H1 (cell line): ENCODE measurements at regions not wholly inside any gene's neighbourhood (a gene's known extent, or its start where the extent isn't known, plus 50 kb on each side); places are given as distances from the start of the nearest gene placed in this dataset.

Experiments used
- CTCF ChIA-PET: fragments of 300-600 bp; sonication (Branson Sonifier 250); formaldehyde crosslinking; loops from one replicate; lab custom pipeline; 2021; ENCODE audit not compliant: partially characterized antibody; lab: Charles Lee
- POLR2A ChIA-PET: fragments of 300-600 bp; sonication (Branson Sonifier 250); formaldehyde crosslinking; loops from one replicate; lab custom pipeline; 2021; ENCODE audit warnings: inconsistent platforms; ENCODE audit not compliant: partially characterized antibody; lab: Charles Lee
- DNase-seq, 2 experiments: peaks; one replicate each; pipeline versions ENCODE4 v3.0.0 to v3.0.0-alpha.2; 2010 to 2022; ENCODE audit warnings: low spot score in 2 of 2, low read depth in 1 of 2, mixed read lengths in 1 of 2
- FAIRE-seq: peaks from 2 replicates; lab custom pipeline; 2011; peaks lifted over from hg19 to GRCh38; lab: Jason Lieb, UNC
- H2AFZ ChIP-seq: 2 replicates; pipeline ENCODE4 v1.8.1; 2012; ENCODE audit warnings: low read length, inconsistent platforms
- H2AK5ac ChIP-seq: 2 replicates; pipeline ENCODE4 v1.6.1; 2013; ENCODE audit warnings: low read depth, low read length
- H2BK120ac ChIP-seq: replicated peaks from 2 replicates; pipeline ENCODE3; 2013; ENCODE audit warnings: low read depth, low read length, inconsistent platforms
- H2BK12ac ChIP-seq: 2 replicates; pipeline ENCODE4 v1.6.1; 2013; ENCODE audit warnings: low read depth, low read length
- H2BK15ac ChIP-seq: 2 replicates; pipeline ENCODE4 v1.6.1; 2013; ENCODE audit warnings: low read length
- H2BK20ac ChIP-seq: 2 replicates; pipeline ENCODE4 v1.6.1; 2013; ENCODE audit warnings: low read length
- H2BK5ac ChIP-seq: 2 replicates; pipeline ENCODE4 v1.6.1; 2013; ENCODE audit warnings: low read depth, low read length
- H3K14ac ChIP-seq: 2 replicates; pipeline ENCODE4 v1.6.1; 2013; ENCODE audit warnings: inconsistent platforms; ENCODE audit not compliant: insufficient read length
- H3K18ac ChIP-seq: 2 replicates; pipeline ENCODE4 v1.6.1; 2013; ENCODE audit warnings: low read length; ENCODE audit errors: extremely low read depth
- H3K23ac ChIP-seq: 2 replicates; pipeline ENCODE4 v1.6.1; 2013; ENCODE audit warnings: inconsistent platforms; ENCODE audit not compliant: insufficient read length
- H3K23me2 ChIP-seq: 2 replicates; pipeline ENCODE4 v1.6.1; 2013; ENCODE audit warnings: low read depth, low read length
- H3K27ac ChIP-seq: 2 replicates; pipeline ENCODE4 v1.6.1; 2011; ENCODE audit warnings: low read depth, low read length, inconsistent platforms
- H3K27me3 ChIP-seq, 4 experiments: replicated peaks in 1 of 4; 1 replicate in 1 of 4; 2 replicates in 3 of 4; pipeline versions ENCODE4 v1.6.1 to v1.8.1; 2011 to 2013; ENCODE audit warnings: low read length in 3 of 4, mild to moderate bottlenecking in 3 of 4, inconsistent platforms in 2 of 4, mixed read lengths in 2 of 4, moderate library complexity in 1 of 4; ENCODE audit not compliant: control insufficient read depth in 3 of 4, insufficient read depth in 3 of 4; ENCODE audit errors: extremely low read depth in 1 of 4
- H3K36me3 ChIP-seq, 4 experiments: 2 replicates each; pipeline versions ENCODE4 v1.6.1 to v1.8.1; 2011 to 2013; ENCODE audit warnings: mild to moderate bottlenecking in 4 of 4, low read length in 3 of 4, moderate library complexity in 2 of 4, control low read depth in 1 of 4, inconsistent platforms in 1 of 4; ENCODE audit not compliant: insufficient read depth in 4 of 4, control insufficient read depth in 2 of 4
- H3K4ac ChIP-seq: replicated peaks from 2 replicates; pipeline ENCODE3; 2013; ENCODE audit warnings: low read length, low read depth, mixed read lengths, inconsistent platforms; ENCODE audit not compliant: insufficient read length
- H3K4me1 ChIP-seq, 4 experiments: replicated peaks in 1 of 4; 1 replicate in 1 of 4; 2 replicates in 3 of 4; pipeline versions ENCODE4 v1.6.1 to v1.8.1; 2011 to 2013; ENCODE audit warnings: low read length in 3 of 4, inconsistent platforms in 2 of 4, mixed read lengths in 1 of 4; ENCODE audit not compliant: insufficient read depth in 4 of 4, control insufficient read depth in 3 of 4
- H3K4me2 ChIP-seq, 2 experiments: 2 replicates each; pipeline versions ENCODE4 v1.6.1 to v1.8.1; 2011 to 2013; ENCODE audit warnings: low read depth in 2 of 2, low read length in 2 of 2, control low read depth in 1 of 2, inconsistent platforms in 1 of 2, mild to moderate bottlenecking in 1 of 2; ENCODE audit not compliant: insufficient read depth in 1 of 2
- H3K4me3 ChIP-seq, 4 experiments: fragments of 200-600, 300-600 bp in 1 of 4; sonication (generic), shearing (Covaris generic), sonication (Bioruptor Twin) in 1 of 4; 2 replicates each; pipeline versions ENCODE4 v1.5.1 to v1.8.1; 2011 to 2016; ENCODE audit warnings: low read length in 4 of 4, low read depth in 3 of 4, control low read depth in 2 of 4, inconsistent platforms in 2 of 4, mild to moderate bottlenecking in 2 of 4, mixed read lengths in 1 of 4, moderate library complexity in 1 of 4; ENCODE audit not compliant: insufficient read depth in 2 of 4; ENCODE audit errors: extremely low read depth in 1 of 4
- H3K56ac ChIP-seq: replicated peaks from 2 replicates; pipeline ENCODE3; 2013; ENCODE audit warnings: low read depth, mild to moderate bottlenecking, mixed read lengths, low read length, inconsistent platforms; ENCODE audit not compliant: insufficient read length
- H3K79me1 ChIP-seq: 2 replicates; pipeline ENCODE4 v1.6.1; 2013; ENCODE audit warnings: low read depth, low read length, control low read depth
- H3K79me2 ChIP-seq, 2 experiments: 2 replicates each; pipeline versions ENCODE4 v1.6.1 to v1.8.1; 2012 to 2013; ENCODE audit warnings: low read length in 2 of 2, mild to moderate bottlenecking in 2 of 2, inconsistent platforms in 1 of 2; ENCODE audit not compliant: insufficient read depth in 2 of 2, control insufficient read depth in 1 of 2
- H3K9ac ChIP-seq, 4 experiments: replicated peaks in 1 of 4; 1 replicate in 1 of 4; 2 replicates in 3 of 4; pipeline versions ENCODE4 v1.6.1 to v1.8.1; 2011 to 2013; ENCODE audit warnings: low read depth in 3 of 4, low read length in 3 of 4, control low read depth in 2 of 4, mild to moderate bottlenecking in 2 of 4, moderate library complexity in 2 of 4, inconsistent platforms in 1 of 4; ENCODE audit errors: extremely low read depth in 1 of 4
- H3K9me3 ChIP-seq, 2 experiments: 2 replicates each; pipeline versions ENCODE4 v1.6.1 to v1.8.1; 2012 to 2013; ENCODE audit warnings: mild to moderate bottlenecking in 2 of 2, moderate library complexity in 2 of 2, control low read depth in 1 of 2, inconsistent platforms in 1 of 2, low read depth in 1 of 2, low read length in 1 of 2, mixed read lengths in 1 of 2; ENCODE audit not compliant: insufficient read depth in 2 of 2
- H4K20me1 ChIP-seq, 2 experiments: replicated peaks in 1 of 2; 2 replicates each; pipeline versions ENCODE3 to v1.8.1; 2011 to 2013; ENCODE audit warnings: inconsistent platforms in 2 of 2, low read length in 2 of 2, mild to moderate bottlenecking in 1 of 2; ENCODE audit not compliant: insufficient read depth in 2 of 2, control insufficient read depth in 1 of 2
- H4K5ac ChIP-seq: 2 replicates; pipeline ENCODE4 v1.6.1; 2013; ENCODE audit warnings: low read length, low read depth, mixed read lengths, inconsistent platforms; ENCODE audit not compliant: insufficient read length
- H4K8ac ChIP-seq: 2 replicates; pipeline ENCODE4 v1.8.0; 2013; ENCODE audit warnings: mild to moderate bottlenecking, moderate library complexity, low read length, inconsistent platforms; ENCODE audit not compliant: insufficient read depth; ENCODE audit errors: extremely low read depth
- H4K91ac ChIP-seq: replicated peaks from 2 replicates; pipeline ENCODE3; 2013; ENCODE audit warnings: low read length, mixed read lengths, inconsistent platforms; ENCODE audit not compliant: insufficient read length
- BCL11A ChIP-seq, 2 experiments: IDR thresholded peaks; one replicate each; pipeline ENCODE4 v1.6.1; 2011; ENCODE audit warnings: low read depth in 2 of 2, low read length in 2 of 2, mild to moderate bottlenecking in 2 of 2
- CTBP2 ChIP-seq: IDR thresholded peaks from 2 replicates; pipeline ENCODE4 v1.7.0; 2011; ENCODE audit warnings: borderline replicate concordance, mild to moderate bottlenecking, moderate library complexity, mixed read lengths, low read length; ENCODE audit not compliant: insufficient read depth, insufficient read length
- GTF2F1 ChIP-seq: IDR thresholded peaks from 2 replicates; pipeline ENCODE4 v1.6.1; 2012; ENCODE audit warnings: low read depth, low read length, improper control_type of control experiment, borderline replicate concordance
- RAD21 ChIP-seq, 2 experiments: IDR thresholded peaks in 1 of 2; conservative IDR thresholded peaks in 1 of 2; 2 replicates each; pipeline ENCODE4 v1.6.1; 2011; ENCODE audit warnings: low read depth in 2 of 2, low read length in 2 of 2, improper control_type of control experiment in 1 of 2, inconsistent platforms in 1 of 2, mild to moderate bottlenecking in 1 of 2, moderate library complexity in 1 of 2
- SP4 ChIP-seq: IDR thresholded peaks from 2 replicates; pipeline ENCODE4 v1.6.1; 2012; ENCODE audit warnings: low read length, inconsistent platforms
- whole genome bisulfite sequencing, 2 experiments: shearing (Covaris generic) in 1 of 2; methylation state at CpG; one replicate each; pipeline versions ENCODE4 v1.1.6 to v1.1.7; 2013 to 2015; ENCODE audit warnings: low lambda C conversion rate in 2 of 2, mixed read lengths in 2 of 2, inconsistent platforms in 1 of 2, low coverage in 1 of 2, missing lambda C conversion rate in 1 of 2; ENCODE audit not compliant: insufficient replicate concordance in 2 of 2, insufficient coverage in 1 of 2, insufficient read length in 1 of 2; ENCODE audit errors: extremely low coverage in 1 of 2, missing lambda C conversion rate in 1 of 2; 5-methylcytosine and 5-hydroxymethylcytosine counted together
- TF ChIP-seq, protein P1 (sequence below): IDR thresholded peaks from 2 replicates; pipeline ENCODE4 v1.6.1; 2012; ENCODE audit warnings: inconsistent platforms

- H3K14ac ChIP-seq = no peak overlapping the region
- peaks cover 12% of the 10 kb centered on the region; the same call in 1 of the 2 replicates for H3K23me2 ChIP-seq
- DNase-seq (no peak), FAIRE-seq (no peak)
- H4K8ac ChIP-seq = no peak overlapping the region
- H3K27ac ChIP-seq = no peak overlapping the region
- no peaks in the 10 kb centered on the region for H3K79me2 ChIP-seq
- H2BK120ac ChIP-seq = no peak overlapping the region
- TF ChIP-seq BCL11A (IDR thresholded peaks at IDR 0.05; ENCODE audit: low read depth in 2 of 2, low read length in 2 of 2) (no peak), CTBP2 (no peak), SP4 (no peak), RAD21 (IDR thresholded peaks at IDR 0.05 in 1 of 2, conservative IDR thresholded peaks at IDR 0.05 in 1 of 2; ENCODE audit: low read depth in 2 of 2, low read length in 2 of 2) (no peak), GTF2F1 (no peak)
- TF ChIP-seq, protein P1, sequence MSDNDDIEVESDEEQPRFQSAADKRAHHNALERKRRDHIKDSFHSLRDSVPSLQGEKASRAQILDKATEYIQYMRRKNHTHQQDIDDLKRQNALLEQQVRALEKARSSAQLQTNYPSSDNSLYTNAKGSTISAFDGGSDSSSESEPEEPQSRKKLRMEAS = no peak
- no peak overlapping the region for H3K4me2 ChIP-seq
- H3K27me3 ChIP-seq = no peaks in the 10 kb centered on the region
- no peak overlapping the region for H3K56ac ChIP-seq
- WGBS, 2 experiments = 87% methylated on average over 3 of the region's 3 CpGs; no CpG with 5 or more reads in 1 of the 2 experiments
- H3K4me1 ChIP-seq = no peaks in the 10 kb centered on the region
- H2BK15ac ChIP-seq = no peak overlapping the region
- no peak overlapping the region for H2BK20ac ChIP-seq
- no peak overlapping the region for H2BK5ac ChIP-seq
- no peak overlapping the region for H2AFZ ChIP-seq
- no peak overlapping the region for H3K18ac ChIP-seq
- H3K23ac ChIP-seq = no peak overlapping the region
- no peak overlapping the region for H3K4ac ChIP-seq
- H3K9ac ChIP-seq = no peak overlapping the region
- H2BK12ac ChIP-seq = no peak overlapping the region
- H4K20me1 ChIP-seq = no peaks in the 10 kb centered on the region
- no peak overlapping the region for H4K91ac ChIP-seq
- H3K36me3 ChIP-seq = no peaks in the 10 kb centered on the region
- no peak overlapping the region for H3K4me3 ChIP-seq
- H4K5ac ChIP-seq = no peak overlapping the region
- ChIA-PET CTCF (interaction anchor here (0.7 kb wide), 1 partner anchor 50 kb away, joined by 3 read pairs; no protein-coding TSS in a partner anchor), POLR2A (no interaction called here)
- no peak overlapping the region for H2AK5ac ChIP-seq
- peaks cover 0 to 3% of the 10 kb centered on the region in 2 experiments; a peak in 1 of 4 replicates for H3K9me3 ChIP-seq
- H3K79me1 ChIP-seq = no peaks in the 10 kb centered on the region
Observed at GRCh38 chr6:169310983-169311382, 57.3 kb upstream of the THBS2 start.
